Suprapubic skin (tissue), 4 donors: ENCODE measurements at regions not wholly inside any gene's neighbourhood (a gene's known extent, or its start where the extent isn't known, plus 50 kb on each side); places are given as distances from the start of the nearest gene placed in this dataset.

Experiments used
- DNase-seq, 2 donors: peaks; one replicate each; pipeline ENCODE4 v3.0.0-alpha.2; 2019; ENCODE audit warnings: low spot score in 2 of 2
- H3K27ac ChIP-seq: fragments of 200-600 bp; sonication (generic); one replicate; pipeline ENCODE4 v1.5.1; 2019
- H3K27me3 ChIP-seq: fragments of 200-600 bp; sonication (generic); one replicate; pipeline ENCODE4 v1.5.1; 2019
- H3K36me3 ChIP-seq: fragments of 200-600 bp; sonication (generic); one replicate; pipeline ENCODE4 v1.5.1; 2019
- H3K4me1 ChIP-seq: fragments of 200-600 bp; sonication (generic); one replicate; pipeline ENCODE4 v1.5.1; 2019
- H3K4me3 ChIP-seq: fragments of 200-600 bp; sonication (generic); one replicate; pipeline ENCODE4 v1.5.1; 2019; ENCODE audit warnings: mild to moderate bottlenecking
- H3K9me3 ChIP-seq: fragments of 200-600 bp; sonication (generic); one replicate; pipeline ENCODE4 v1.5.1; 2019
- CTCF ChIP-seq, 2 donors: fragments of 200-600 bp in 1 of 2; fragments of 450-650 bp in 1 of 2; sonication (generic) in 1 of 2; IDR thresholded peaks; one replicate each; pipeline ENCODE4 v1.5.1; 2016 to 2019; ENCODE audit warnings: antibody characterized with exemption in 2 of 2, mild to moderate bottlenecking in 1 of 2, moderate library complexity in 1 of 2
- EP300 ChIP-seq: sonication (generic); formaldehyde crosslinking; IDR thresholded peaks from one replicate; pipeline ENCODE4 v1.6.1; 2017; ENCODE audit warnings: antibody characterized with exemption
- POLR2A ChIP-seq, 2 donors: fragments of 450-650 bp; IDR thresholded peaks; one replicate each; pipeline ENCODE4 v1.6.1; 2017; ENCODE audit warnings: antibody characterized with exemption in 2 of 2, mild to moderate bottlenecking in 2 of 2, moderate library complexity in 2 of 2
- POLR2AphosphoS5 ChIP-seq, 3 donors: sonication (generic); formaldehyde crosslinking; IDR thresholded peaks; one replicate each; pipeline ENCODE4 v1.6.1; 2017; ENCODE audit warnings: antibody characterized with exemption in 3 of 3
- WGBS: methylation state at CpG from one replicate; pipeline ENCODE4 v1.1.5; 2018; 5-methylcytosine and 5-hydroxymethylcytosine counted together

- Histone ChIP-seq H3K27ac (no peak overlapping the region), H3K4me3 (no peak overlapping the region), H3K27me3 (peaks cover 5% of the 10 kb centered on the region), H3K4me1 (no peaks in the 10 kb centered on the region), H3K36me3 (no peaks in the 10 kb centered on the region), H3K9me3 (no peaks in the 10 kb centered on the region)
- 64% methylated on average over 1 of the region's 1 CpG for WGBS
- TF ChIP-seq POLR2AphosphoS5 (IDR thresholded peaks at IDR 0.05) (no peak), CTCF (IDR thresholded peaks at IDR 0.05) (no peak), EP300 (no peak), POLR2A (IDR thresholded peaks at IDR 0.05) (no peak)
- DNase-seq = no peak
Measured at GRCh38 chr20:6877633-6878032, 110.1 kb downstream of the BMP2 start.

- Histone ChIP-seq H3K36me3 (no peaks in the 10 kb centered on the region), H3K4me1 (no peaks in the 10 kb centered on the region), H3K9me3 (no peaks in the 10 kb centered on the region), H3K27me3 (no peaks in the 10 kb centered on the region), H3K27ac (no peak overlapping the region), H3K4me3 (no peak overlapping the region)
- no peak for DNase-seq
- 54% methylated on average over 4 of the region's 4 CpGs for WGBS
- TF ChIP-seq POLR2AphosphoS5 (IDR thresholded peaks at IDR 0.05) (no peak), EP300 (no peak), POLR2A (IDR thresholded peaks at IDR 0.05) (no peak), CTCF (IDR thresholded peaks at IDR 0.05) (no peak)
Measured at GRCh38 chr20:6882561-6883291, 115.2 kb downstream of the BMP2 start.

- no peaks in the 10 kb centered on the region for H3K9me3 ChIP-seq
- DNase-seq = no peak
- no peak overlapping the region for H3K27ac ChIP-seq
- 25% methylated on average over 1 of the region's 1 CpG for WGBS
- TF ChIP-seq POLR2AphosphoS5 (IDR thresholded peaks at IDR 0.05) = no peak
- no peak for TF ChIP-seq POLR2A (IDR thresholded peaks at IDR 0.05)
- TF ChIP-seq EP300 = no peak
- TF ChIP-seq CTCF (IDR thresholded peaks at IDR 0.05) = no peak
- H3K4me1 ChIP-seq = no peaks in the 10 kb centered on the region
- no peak overlapping the region for H3K4me3 ChIP-seq
- H3K27me3 ChIP-seq = no peaks in the 10 kb centered on the region
- H3K36me3 ChIP-seq = no peaks in the 10 kb centered on the region
Measured at GRCh38 chr20:6884114-6884513, 116.6 kb downstream of the BMP2 start.

- H3K4me1 ChIP-seq = no peaks in the 10 kb centered on the region
- H3K27me3 ChIP-seq = peaks cover 3% of the 10 kb centered on the region
- 48% methylated on average over 8 of the region's 8 CpGs for WGBS
- TF ChIP-seq CTCF (IDR thresholded peaks at IDR 0.05) (no peak), EP300 (no peak), POLR2A (IDR thresholded peaks at IDR 0.05) (no peak), POLR2AphosphoS5 (IDR thresholded peaks at IDR 0.05) (no peak)
- H3K27ac ChIP-seq = no peak overlapping the region
- DNase-seq = no peak
- H3K36me3 ChIP-seq = no peaks in the 10 kb centered on the region
- no peak overlapping the region for H3K4me3 ChIP-seq
- H3K9me3 ChIP-seq = no peaks in the 10 kb centered on the region
Measured at GRCh38 chr20:6886065-6886729, 118.7 kb downstream of the BMP2 start.

- H3K27me3 ChIP-seq = peaks cover 3% of the 10 kb centered on the region
- TF ChIP-seq EP300 (no peak), POLR2AphosphoS5 (IDR thresholded peaks at IDR 0.05) (no peak), CTCF (IDR thresholded peaks at IDR 0.05) (no peak), POLR2A (IDR thresholded peaks at IDR 0.05) (no peak)
Measured at GRCh38 chr20:6887966-6888365, 120.5 kb downstream of the BMP2 start.

More at GRCh38 chr20:6887966-6888365, 120.5 kb downstream of the BMP2 start:
- Histone ChIP-seq H3K4me1 (no peaks in the 10 kb centered on the region), H3K4me3 (no peak overlapping the region), H3K9me3 (no peaks in the 10 kb centered on the region), H3K36me3 (no peaks in the 10 kb centered on the region), H3K27ac (no peak overlapping the region)
- DNase-seq = no peak
- WGBS = 70% methylated on average over 4 of the region's 4 CpGs
